ENCODE measurements at regions not wholly inside any gene's neighbourhood (a gene's known extent, or its start where the extent isn't known, plus 50 kb on each side); places are given as distances from the start of the nearest gene placed in this dataset.

GRCh38 chr15:75145027-75145841 is 56.4 kb upstream of the C15orf39 start:
- TF ChIP-seq CTCF (IDR thresholded peaks at IDR 0.05) (no peak), POLR2A (IDR thresholded peaks at IDR 0.05) (no peak), POLR2AphosphoS5 (IDR thresholded peaks at IDR 0.05; ENCODE audit: insufficient read depth in 1 of 2, low read depth in 1 of 2) (no peak)

Measured in vagina (tissue), 2 donors.